ENCODE measurements at regions not wholly inside any gene's neighbourhood (a gene's known extent, or its start where the extent isn't known, plus 50 kb on each side); places are given as distances from the start of the nearest gene placed in this dataset.

DNA sequence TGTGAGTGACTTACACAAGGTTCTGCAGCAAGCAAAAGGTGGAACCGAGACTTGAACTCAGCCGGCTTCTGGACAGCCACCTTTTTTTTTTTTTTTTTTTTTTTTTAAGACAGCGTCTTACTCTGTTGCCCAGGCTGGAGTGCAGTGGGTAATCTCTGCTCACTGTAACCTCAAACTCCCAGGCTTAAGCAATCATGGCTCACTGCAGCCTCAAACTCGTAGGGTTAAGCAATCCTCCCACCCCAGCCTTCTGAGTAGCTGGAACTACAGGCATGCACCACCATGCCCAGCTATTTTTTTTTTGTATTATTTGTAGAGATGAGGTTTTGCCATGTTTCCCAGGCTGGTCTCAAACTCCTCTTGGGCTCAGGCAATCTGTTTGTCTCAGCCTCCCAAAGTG, 55.2 kb upstream of the GOT2 start:
- TF ChIP-seq, protein P1, sequence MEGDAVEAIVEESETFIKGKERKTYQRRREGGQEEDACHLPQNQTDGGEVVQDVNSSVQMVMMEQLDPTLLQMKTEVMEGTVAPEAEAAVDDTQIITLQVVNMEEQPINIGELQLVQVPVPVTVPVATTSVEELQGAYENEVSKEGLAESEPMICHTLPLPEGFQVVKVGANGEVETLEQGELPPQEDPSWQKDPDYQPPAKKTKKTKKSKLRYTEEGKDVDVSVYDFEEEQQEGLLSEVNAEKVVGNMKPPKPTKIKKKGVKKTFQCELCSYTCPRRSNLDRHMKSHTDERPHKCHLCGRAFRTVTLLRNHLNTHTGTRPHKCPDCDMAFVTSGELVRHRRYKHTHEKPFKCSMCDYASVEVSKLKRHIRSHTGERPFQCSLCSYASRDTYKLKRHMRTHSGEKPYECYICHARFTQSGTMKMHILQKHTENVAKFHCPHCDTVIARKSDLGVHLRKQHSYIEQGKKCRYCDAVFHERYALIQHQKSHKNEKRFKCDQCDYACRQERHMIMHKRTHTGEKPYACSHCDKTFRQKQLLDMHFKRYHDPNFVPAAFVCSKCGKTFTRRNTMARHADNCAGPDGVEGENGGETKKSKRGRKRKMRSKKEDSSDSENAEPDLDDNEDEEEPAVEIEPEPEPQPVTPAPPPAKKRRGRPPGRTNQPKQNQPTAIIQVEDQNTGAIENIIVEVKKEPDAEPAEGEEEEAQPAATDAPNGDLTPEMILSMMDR (IDR thresholded peaks at IDR 0.05), result no peak
- TF ChIP-seq TCF7L2 (IDR thresholded peaks at IDR 0.05; ENCODE audit: low read depth, low read length), result no peak
- no peak for TF ChIP-seq POLR2AphosphoS5 (IDR thresholded peaks at IDR 0.05; ENCODE audit: low read depth, low read length)

All from Panc1 (cell line).